GM23338 (cell line): ENCODE measurements at regions not wholly inside any gene's neighbourhood (a gene's known extent, or its start where the extent isn't known, plus 50 kb on each side); places are given as distances from the start of the nearest gene placed in this dataset.

Experiments used
- CREB1 ChIP-seq: fragments of 250-450 bp; sonication (Bioruptor Pico); IDR thresholded peaks from 2 replicates; pipeline ENCODE4 v1.5.0; 2020; ENCODE audit warnings: low read depth, mild to moderate bottlenecking, moderate library complexity
- CTCF ChIP-seq, 2 experiments: fragments of 200-600 bp in 1 of 2; sonication (generic) in 1 of 2; conservative IDR thresholded peaks; 2 replicates each; pipeline versions ENCODE4 v1.5.1 to v1.6.1; 2016 to 2017; ENCODE audit warnings: antibody characterized with exemption in 2 of 2, low read depth in 2 of 2, mild to moderate bottlenecking in 2 of 2, moderate library complexity in 1 of 2
- ETS1 ChIP-seq: IDR thresholded peaks from 2 replicates; pipeline ENCODE4 v1.6.1; 2016; ENCODE audit warnings: antibody characterized with exemption
- EZH2 ChIP-seq: fragments of 200-600 bp; sonication (generic); IDR thresholded peaks from one replicate; pipeline ENCODE4 v1.8.0; 2017; ENCODE audit warnings: antibody characterized with exemption, mild to moderate bottlenecking, low read depth; ENCODE audit not compliant: unreplicated experiment
- EZH2phosphoT487 ChIP-seq: fragments of 200-600 bp; sonication (generic); IDR thresholded peaks from one replicate; pipeline ENCODE4 v1.8.1; 2018; ENCODE audit warnings: antibody characterized with exemption; ENCODE audit not compliant: unreplicated experiment
- NANOG ChIP-seq: IDR thresholded peaks from 2 replicates; pipeline ENCODE4 v1.6.1; 2016; ENCODE audit warnings: antibody characterized with exemption, borderline replicate concordance
- POLR2AphosphoS5 ChIP-seq: IDR thresholded peaks from 2 replicates; pipeline ENCODE4 v1.6.1; 2016; ENCODE audit warnings: antibody characterized with exemption, low read depth
- REST ChIP-seq: IDR thresholded peaks from one replicate; pipeline ENCODE4 v1.6.1; 2018; ENCODE audit warnings: antibody characterized with exemption; ENCODE audit not compliant: unreplicated experiment
- ZNF331 ChIP-seq: fragments of 250-450 bp; sonication (Bioruptor Pico); IDR thresholded peaks from 2 replicates; pipeline ENCODE4 v1.5.0; 2020; ENCODE audit warnings: low read depth, mild to moderate bottlenecking, moderate library complexity

GRCh38 chr5:143952809-143953208 lies 140.8 kb downstream of the HMHB1 start:
- TF ChIP-seq CTCF (conservative IDR thresholded peaks at IDR 0.05; ENCODE audit: low read depth in 2 of 2) (no peak), EZH2 (no peak), NANOG (no peak), REST (no peak), POLR2AphosphoS5 (no peak), ZNF331 (no peak), CREB1 (no peak), ETS1 (no peak), EZH2phosphoT487 (no peak)
